Smooth muscle cell (in vitro differentiated cells): ENCODE measurements at regions not wholly inside any gene's neighbourhood (a gene's known extent, or its start where the extent isn't known, plus 50 kb on each side); places are given as distances from the start of the nearest gene placed in this dataset.

ENCODE experiments used
- DNase-seq: peaks from one replicate; lab custom pipeline; 2025; ENCODE audit not compliant: unreplicated experiment; lab: John Stamatoyannopoulos, UW
- H2AFZ ChIP-seq: fragments of 200-600 bp; sonication (generic); 2 replicates; pipeline ENCODE4 v1.6.0; 2016; ENCODE audit warnings: antibody characterized with exemption, low read depth, mild to moderate bottlenecking
- H3F3A ChIP-seq: fragments of 200-600 bp; sonication (generic); 2 replicates; pipeline ENCODE4 v1.6.0; 2017; ENCODE audit warnings: antibody characterized with exemption, low read depth
- H3K27ac ChIP-seq: fragments of 200-600 bp; sonication (generic); 2 replicates; pipeline ENCODE4 v1.5.1; 2016; ENCODE audit warnings: low read depth, mild to moderate bottlenecking
- H3K27me3 ChIP-seq: fragments of 200-600 bp; sonication (generic); 2 replicates; pipeline ENCODE4 v1.6.1; 2016; ENCODE audit warnings: low read depth, mild to moderate bottlenecking
- H3K36me3 ChIP-seq: fragments of 200-600 bp; sonication (generic); 2 replicates; pipeline ENCODE4 v1.5.1; 2016; ENCODE audit warnings: low read depth
- H3K4me1 ChIP-seq: fragments of 200-600 bp; sonication (generic); 2 replicates; pipeline ENCODE4 v1.5.1; 2016; ENCODE audit warnings: low read depth
- H3K4me2 ChIP-seq: fragments of 200-600 bp; sonication (generic); 2 replicates; pipeline ENCODE4 v1.6.0; 2016; ENCODE audit warnings: mild to moderate bottlenecking
- H3K4me3 ChIP-seq: fragments of 200-600 bp; sonication (generic); 2 replicates; pipeline ENCODE4 v1.5.1; 2016; ENCODE audit warnings: mild to moderate bottlenecking
- H3K79me2 ChIP-seq: fragments of 200-600 bp; sonication (generic); 2 replicates; pipeline ENCODE4 v1.6.0; 2016; ENCODE audit warnings: low read depth, mild to moderate bottlenecking
- H3K9ac ChIP-seq: fragments of 200-600 bp; sonication (generic); 2 replicates; pipeline ENCODE4 v1.6.0; 2016; ENCODE audit warnings: low read depth
- H3K9me3 ChIP-seq: fragments of 200-600 bp; sonication (generic); replicated peaks from 2 replicates; pipeline ENCODE4 v1.5.1; 2016; ENCODE audit warnings: low read depth
- H4K20me1 ChIP-seq: fragments of 200-600 bp; sonication (generic); 2 replicates; pipeline ENCODE4 v1.6.0; 2016; ENCODE audit warnings: low read depth
- CTCF ChIP-seq: fragments of 200-600 bp; sonication (generic); IDR thresholded peaks from 2 replicates; pipeline ENCODE4 v1.5.1; 2017; ENCODE audit warnings: borderline replicate concordance, mild to moderate bottlenecking, antibody characterized with exemption; ENCODE audit not compliant: insufficient read depth, poor library complexity, severe bottlenecking
- WGBS: methylation state at CpG from one replicate; pipeline ENCODE4 v1.1.7; 2016; ENCODE audit warnings: low lambda C conversion rate; 5-methylcytosine and 5-hydroxymethylcytosine counted together

GRCh38 chr2:21330786-21331391 is 207.1 kb downstream of the TDRD15 start:
- H3F3A ChIP-seq, result no peaks in the 10 kb centered on the region
- H3K9ac ChIP-seq, result no peak overlapping the region
- H3K4me2 ChIP-seq, result no peak overlapping the region
- H3K4me1 ChIP-seq, result no peaks in the 10 kb centered on the region
- no peak overlapping the region for H3K4me3 ChIP-seq
- H4K20me1 ChIP-seq, result no peaks in the 10 kb centered on the region
- TF ChIP-seq CTCF, result no peak
- DNase-seq, result no peak
- no peaks in the 10 kb centered on the region for H3K79me2 ChIP-seq
- H3K27me3 ChIP-seq, result no peaks in the 10 kb centered on the region
- 59% methylated on average over 5 of the region's 5 CpGs for WGBS
- no peaks in the 10 kb centered on the region for H3K9me3 ChIP-seq
- no peak overlapping the region for H2AFZ ChIP-seq
- H3K27ac ChIP-seq, result no peak overlapping the region
- no peaks in the 10 kb centered on the region for H3K36me3 ChIP-seq

- no peak overlapping the region for H2AFZ ChIP-seq
- H3K4me1 ChIP-seq, result no peaks in the 10 kb centered on the region
- H3K4me2 ChIP-seq, result no peak overlapping the region
- no peaks in the 10 kb centered on the region for H3K9me3 ChIP-seq
- no peak for DNase-seq
- no peak for TF ChIP-seq CTCF
- H3F3A ChIP-seq, result no peaks in the 10 kb centered on the region
- no peaks in the 10 kb centered on the region for H3K27me3 ChIP-seq
- H4K20me1 ChIP-seq, result no peaks in the 10 kb centered on the region
- no peaks in the 10 kb centered on the region for H3K79me2 ChIP-seq
- H3K9ac ChIP-seq, result no peak overlapping the region
- WGBS, result 89% methylated on average over 3 of the region's 3 CpGs
- no peak overlapping the region for H3K4me3 ChIP-seq
- H3K27ac ChIP-seq, result no peak overlapping the region
- H3K36me3 ChIP-seq, result no peaks in the 10 kb centered on the region
Measured at GRCh38 chr2:21331625-21332370, 208.0 kb downstream of the TDRD15 start.

GRCh38 chr2:21332993-21333625 is 209.3 kb downstream of the TDRD15 start:
- no peaks in the 10 kb centered on the region for H4K20me1 ChIP-seq
- no peaks in the 10 kb centered on the region for H3K27me3 ChIP-seq
- no peaks in the 10 kb centered on the region for H3K4me1 ChIP-seq
- 91% methylated on average over 5 of the region's 5 CpGs for WGBS
- H3K9me3 ChIP-seq, result no peaks in the 10 kb centered on the region
- no peak for DNase-seq
- H3K9ac ChIP-seq, result no peak overlapping the region
- no peaks in the 10 kb centered on the region for H3F3A ChIP-seq
- TF ChIP-seq CTCF, result no peak
- no peak overlapping the region for H2AFZ ChIP-seq
- no peak overlapping the region for H3K4me2 ChIP-seq
- H3K27ac ChIP-seq, result no peak overlapping the region
- no peaks in the 10 kb centered on the region for H3K79me2 ChIP-seq
- H3K4me3 ChIP-seq, result no peak overlapping the region
- H3K36me3 ChIP-seq, result no peaks in the 10 kb centered on the region
